ENCODE measurements at regions not wholly inside any gene's neighbourhood (a gene's known extent, or its start where the extent isn't known, plus 50 kb on each side); places are given as distances from the start of the nearest gene placed in this dataset.

DNA sequence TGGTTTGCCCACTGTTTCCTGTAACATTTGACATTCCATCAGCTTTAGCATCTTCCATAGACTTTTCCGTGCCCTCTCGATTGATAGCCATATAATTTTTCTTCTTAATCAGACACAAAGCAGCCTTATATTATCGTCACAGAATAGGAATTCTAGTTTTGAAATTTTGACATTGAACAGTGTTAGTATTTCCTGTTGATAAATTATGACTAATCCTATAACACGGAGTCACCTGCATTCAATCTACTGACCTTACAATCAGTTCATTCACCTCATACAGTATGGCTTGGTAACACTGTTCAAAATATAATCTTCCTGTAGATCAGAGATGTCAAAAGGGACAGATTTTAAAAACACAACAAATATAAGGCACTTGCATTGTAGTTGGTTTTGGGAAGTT, 423.7 kb downstream of the C3orf38 start:
- no peak for DNase-seq (ENCODE audit: low spot score)

DNA sequence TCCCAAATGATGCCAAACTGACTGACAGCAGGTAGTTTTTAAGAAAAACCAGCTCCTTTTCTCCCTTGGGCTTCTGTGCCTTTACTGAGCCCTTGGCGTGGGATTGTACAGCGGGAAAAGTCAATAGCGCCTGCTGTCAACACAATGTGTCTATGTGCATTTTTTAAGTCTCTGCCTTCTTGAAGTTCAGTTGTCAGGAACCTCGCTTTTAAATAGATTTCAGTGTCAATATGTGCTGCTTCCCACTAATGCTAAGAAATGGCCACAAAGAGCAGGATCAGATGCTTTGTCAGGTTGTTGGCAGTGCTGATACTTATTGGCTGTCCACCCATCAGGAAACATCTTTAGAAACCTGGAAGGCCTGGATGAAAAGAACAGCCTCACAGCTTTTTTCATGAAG, 424.4 kb downstream of the C3orf38 start:
- DNase-seq (ENCODE audit: low spot score) = no peak

GRCh38 chr3:88584451-88584850, 434.7 kb downstream of the C3orf38 start:
- no peak for DNase-seq (ENCODE audit: low spot score)

DNA sequence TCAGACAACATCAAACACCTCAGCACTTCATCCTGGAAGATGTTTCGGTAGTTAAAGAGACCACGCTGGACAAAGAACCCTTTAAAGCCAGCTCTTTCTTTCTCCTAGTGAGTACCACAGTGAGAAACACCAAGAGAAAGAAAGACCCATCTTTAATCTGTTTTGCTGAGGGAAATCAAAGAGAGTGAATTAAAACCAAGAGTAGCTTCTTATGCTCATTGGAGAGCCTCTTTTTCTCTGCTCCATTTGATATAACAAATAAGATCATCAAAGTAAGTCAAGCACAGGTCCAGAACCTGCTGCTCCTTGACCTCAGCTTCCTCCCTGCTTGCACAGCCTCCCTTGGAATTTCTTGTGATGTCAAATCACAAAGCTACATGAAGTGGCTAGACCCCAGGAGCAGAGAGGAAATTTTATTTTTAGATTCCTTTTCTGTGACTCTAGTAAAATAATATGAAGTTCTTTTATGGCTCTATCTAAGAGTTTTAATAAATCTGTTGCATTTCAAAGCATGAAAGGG, 436.4 kb downstream of the C3orf38 start:
- DNase-seq (ENCODE audit: low spot score) = no peak

- no peak for DNase-seq (ENCODE audit: low spot score)
Observed at GRCh38 chr3:88589138-88589537, 439.4 kb downstream of the C3orf38 start.

- no peak for DNase-seq (ENCODE audit: low spot score)
Observed at GRCh38 chr3:88595026-88595425, 445.3 kb downstream of the C3orf38 start.

- DNase-seq (ENCODE audit: low spot score) = no peak
Observed at GRCh38 chr3:88596451-88596850, 446.7 kb downstream of the C3orf38 start.

DNA sequence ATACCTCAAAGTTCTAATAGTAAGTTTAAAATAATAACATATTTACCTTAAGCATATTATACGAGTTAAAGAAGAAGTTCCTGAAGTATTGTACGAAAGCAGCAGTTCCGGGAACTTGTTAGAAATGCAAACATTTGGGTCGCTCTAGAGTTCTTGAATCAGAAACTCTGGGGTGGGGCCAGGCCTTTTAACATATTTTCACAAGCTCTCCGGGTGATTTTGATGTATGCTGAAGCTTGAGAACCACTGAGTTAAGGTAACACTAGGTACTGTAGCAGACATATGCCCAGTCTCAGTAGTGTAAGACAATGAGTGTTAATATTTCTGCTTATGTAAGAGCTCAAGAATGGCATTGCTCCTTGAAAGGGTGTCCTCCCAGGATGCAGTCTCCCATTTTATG, 461.1 kb downstream of the C3orf38 start:
- no peak for DNase-seq (ENCODE audit: low spot score)

GRCh38 chr3:88611826-88612326, 462.1 kb downstream of the C3orf38 start:
- DNase-seq (ENCODE audit: low spot score) = no peak

DNA sequence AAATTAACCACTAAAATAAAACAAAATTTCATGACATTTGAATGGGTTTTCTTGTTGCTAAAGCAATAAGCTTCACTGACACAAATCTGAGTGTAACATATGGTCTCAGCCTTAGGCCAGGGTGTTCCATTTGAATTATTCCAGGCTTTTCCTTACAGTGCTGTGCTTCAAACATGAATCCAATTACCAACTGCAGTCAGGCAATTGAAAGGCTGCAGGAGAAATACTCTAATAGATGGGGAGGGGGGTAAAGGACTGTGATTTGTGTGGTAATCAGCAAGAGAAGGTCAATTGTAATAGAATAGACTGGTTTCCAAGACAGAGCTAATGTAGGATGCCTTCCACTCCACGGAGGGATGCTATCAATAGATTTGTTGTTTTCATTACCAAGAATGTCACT, 466.7 kb downstream of the C3orf38 start:
- DNase-seq (ENCODE audit: low spot score) = no peak

DNA sequence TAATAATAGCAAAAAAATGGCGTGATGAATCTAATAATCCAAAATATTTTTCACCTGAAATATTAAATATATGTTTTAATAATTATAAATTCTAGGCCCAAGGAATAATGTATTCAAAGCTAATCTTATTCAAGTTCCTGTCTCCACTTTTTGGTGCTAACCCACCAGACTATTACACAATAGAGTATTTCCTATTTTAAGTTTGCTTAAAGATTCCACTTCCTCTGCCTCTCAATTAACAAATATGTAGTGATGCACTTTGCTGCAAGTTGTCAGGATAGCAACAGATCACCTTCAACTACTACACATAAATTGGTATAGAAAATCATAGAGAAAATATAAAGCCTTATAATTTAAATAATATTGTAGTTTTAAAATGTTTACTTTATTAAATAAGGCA, 467.5 kb downstream of the C3orf38 start:
- DNase-seq (ENCODE audit: low spot score) = no peak

- DNase-seq (ENCODE audit: low spot score) = no peak
Observed at GRCh38 chr3:88618021-88618645, 468.4 kb downstream of the C3orf38 start.

DNA sequence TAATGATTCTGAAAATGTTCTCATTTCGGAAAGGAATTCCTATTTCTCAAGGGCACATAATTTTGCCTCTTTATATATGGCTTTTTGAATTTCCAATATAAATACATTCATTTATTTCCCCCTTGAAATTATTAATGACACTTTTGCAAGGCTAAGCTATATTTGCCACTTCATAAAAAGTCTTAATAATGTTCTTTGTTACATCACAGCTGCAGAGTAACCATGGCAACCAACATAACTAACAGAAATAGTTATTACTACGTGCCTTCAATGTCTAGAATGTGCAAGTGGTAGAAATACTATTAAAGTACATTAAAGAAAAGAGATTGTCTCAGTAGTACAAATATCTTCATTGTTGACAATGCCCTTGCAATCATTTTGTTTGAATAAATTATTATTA, 471.8 kb downstream of the C3orf38 start:
- DNase-seq (ENCODE audit: low spot score) = no peak

DNA sequence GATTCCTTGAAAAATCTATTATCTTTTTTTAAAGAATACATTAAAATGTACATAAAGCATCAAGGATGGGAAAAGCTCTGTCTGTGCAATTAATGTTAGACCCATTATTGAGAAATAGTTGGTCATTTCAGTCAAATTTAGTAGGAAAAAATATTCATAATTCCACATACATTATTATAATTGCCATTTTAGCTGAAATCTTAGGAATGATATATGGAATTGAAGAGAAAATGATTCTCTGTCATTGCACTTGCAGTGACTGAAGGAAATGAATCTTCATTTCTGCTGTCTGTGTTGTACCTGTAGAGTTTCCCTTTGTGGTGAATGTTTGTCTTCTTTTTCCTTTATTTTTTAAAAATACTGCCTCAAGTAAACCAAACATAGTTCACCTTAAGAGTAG, 473.9 kb downstream of the C3orf38 start:
- no peak for DNase-seq (ENCODE audit: low spot score)

DNA sequence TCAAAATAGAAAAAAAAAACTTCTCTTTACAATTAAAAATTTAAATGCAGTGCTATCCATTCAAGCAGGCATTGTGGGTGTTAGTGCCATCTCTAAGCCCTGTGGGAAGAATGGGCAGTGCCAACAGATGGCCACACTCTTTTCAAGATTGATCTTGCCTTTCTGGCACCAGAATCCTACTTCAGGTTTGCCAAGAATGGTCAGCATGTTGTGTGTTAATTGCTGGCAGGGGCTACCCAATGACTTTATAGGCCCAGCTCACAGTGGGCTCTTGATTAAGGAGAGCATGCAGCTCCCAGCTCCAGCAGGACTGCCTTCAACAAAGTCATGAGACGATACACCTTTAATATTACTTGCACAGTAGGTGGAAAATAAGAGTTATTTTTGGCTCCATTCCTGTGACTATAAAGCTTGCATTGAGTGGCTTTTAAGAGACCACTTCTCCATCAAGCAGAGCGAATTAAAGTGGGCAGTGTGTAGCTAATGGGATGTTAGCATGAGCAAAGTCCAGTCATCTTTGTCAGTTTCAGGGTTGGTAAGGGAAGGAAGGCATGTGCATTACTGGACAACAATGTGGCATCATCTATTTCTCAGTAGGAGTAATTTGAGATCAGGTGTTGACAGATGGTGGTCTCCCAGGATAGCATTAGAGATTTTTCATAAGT, 476.8 kb downstream of the C3orf38 start:
- no peak for DNase-seq (ENCODE audit: low spot score)

GRCh38 chr3:88628901-88629300, 478.5 kb upstream of the EPHA3 start:
- no peak for DNase-seq (ENCODE audit: low spot score)

DNA sequence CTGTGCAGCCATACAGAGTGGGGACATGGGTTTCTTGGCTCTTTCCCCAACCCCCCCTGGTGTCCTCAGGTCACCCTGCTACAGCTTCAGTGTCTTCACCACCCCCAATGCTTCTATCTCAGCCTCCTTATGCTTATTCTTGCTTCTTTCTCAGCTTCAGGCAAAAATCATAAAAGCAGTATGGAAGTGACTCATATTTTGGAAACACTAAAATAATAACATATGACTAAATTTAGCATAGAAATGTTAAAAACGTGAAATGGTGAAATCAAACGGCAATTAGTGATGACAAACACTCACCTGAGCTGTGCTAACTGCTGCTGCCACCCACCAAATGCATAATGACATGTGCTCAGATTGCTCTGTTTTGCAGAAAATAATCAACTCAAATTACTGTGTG, 475.2 kb upstream of the EPHA3 start:
- DNase-seq (ENCODE audit: low spot score) = no peak

- no peak for DNase-seq (ENCODE audit: low spot score)
Observed at GRCh38 chr3:88640581-88640980, 466.8 kb upstream of the EPHA3 start.

DNA sequence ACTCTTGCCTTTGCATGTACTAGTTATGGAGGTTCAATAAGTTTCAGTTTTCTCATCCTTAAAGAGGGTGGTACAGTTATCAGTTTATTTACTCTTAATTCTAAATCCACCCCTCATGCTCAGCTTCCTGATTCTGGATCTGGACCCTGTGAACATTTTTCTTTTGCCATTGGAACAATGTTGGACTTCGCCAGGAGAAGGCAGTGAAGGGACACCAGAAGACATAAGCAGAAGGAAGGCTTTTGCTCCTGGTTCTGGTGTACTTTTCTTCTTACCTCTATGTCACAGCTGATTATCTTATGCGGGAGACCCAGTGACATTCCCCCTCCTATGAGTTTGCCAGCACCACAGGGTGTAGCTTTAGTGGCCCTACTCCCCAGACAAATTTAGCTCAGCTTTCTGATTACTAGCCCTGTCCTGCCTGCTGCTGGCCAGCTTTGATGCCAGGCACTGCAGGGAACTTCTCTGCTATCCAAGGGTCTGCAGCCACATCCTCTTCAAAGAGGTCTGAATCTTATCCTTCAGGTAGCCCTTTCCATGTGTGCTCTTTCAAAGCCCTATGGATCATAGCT, 466.3 kb upstream of the EPHA3 start:
- no peak for DNase-seq (ENCODE audit: low spot score)

DNA sequence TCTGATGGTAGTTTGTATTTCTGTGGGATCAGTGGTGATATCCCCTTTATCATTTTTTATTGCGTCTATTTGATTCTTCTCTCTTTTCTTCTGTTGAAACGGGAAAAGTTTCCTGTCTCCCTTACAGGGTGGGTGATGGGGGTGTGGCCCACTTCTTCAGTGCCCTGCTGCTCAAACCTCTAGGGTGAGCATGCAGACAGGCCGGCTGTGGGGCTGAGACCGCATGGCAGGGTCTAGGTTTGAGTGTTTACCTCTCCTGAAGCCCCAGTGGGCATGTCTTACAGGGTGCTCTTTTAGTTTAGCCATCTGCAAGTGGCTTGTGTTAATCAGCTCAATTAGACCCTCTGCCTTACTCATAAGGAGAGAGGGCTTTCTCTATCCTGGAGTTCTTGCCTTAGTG, 450.0 kb upstream of the EPHA3 start:
- DNase-seq (ENCODE audit: low spot score) = no peak

GRCh38 chr3:88661433-88661824, 446.0 kb upstream of the EPHA3 start:
- no peak for DNase-seq (ENCODE audit: low spot score)

- DNase-seq (ENCODE audit: low spot score) = no peak
Observed at GRCh38 chr3:88668180-88668579, 439.2 kb upstream of the EPHA3 start.

GRCh38 chr3:88671573-88671972, 435.8 kb upstream of the EPHA3 start:
- DNase-seq (ENCODE audit: low spot score) = no peak

Measured in CD4-positive, alpha-beta T cell treated with Interleukin-15 for 4 hours (primary cell).